Epidermal melanocyte (primary cell): ENCODE measurements at regions not wholly inside any gene's neighbourhood (a gene's known extent, or its start where the extent isn't known, plus 50 kb on each side); places are given as distances from the start of the nearest gene placed in this dataset.

Experiments
- DNase-seq: peaks from one replicate; pipeline ENCODE4 v3.0.0; 2011; ENCODE audit warnings: low spot score; ENCODE audit not compliant: insufficient read length

GRCh38 chr7:131011976-131012375, 278.0 kb upstream of the KLF14 start:
- DNase-seq: peak; percentile 66

GRCh38 chr7:131012477-131013031, 278.5 kb upstream of the KLF14 start:
- no peak for DNase-seq

GRCh38 chr7:131013716-131014115, 279.7 kb upstream of the KLF14 start:
- DNase-seq: no peak

GRCh38 chr7:131014906-131015656, 281.1 kb upstream of the KLF14 start:
- DNase-seq: no peak

- no peak for DNase-seq
Observed at GRCh38 chr7:131015657-131015958, 281.6 kb upstream of the KLF14 start.

DNA sequence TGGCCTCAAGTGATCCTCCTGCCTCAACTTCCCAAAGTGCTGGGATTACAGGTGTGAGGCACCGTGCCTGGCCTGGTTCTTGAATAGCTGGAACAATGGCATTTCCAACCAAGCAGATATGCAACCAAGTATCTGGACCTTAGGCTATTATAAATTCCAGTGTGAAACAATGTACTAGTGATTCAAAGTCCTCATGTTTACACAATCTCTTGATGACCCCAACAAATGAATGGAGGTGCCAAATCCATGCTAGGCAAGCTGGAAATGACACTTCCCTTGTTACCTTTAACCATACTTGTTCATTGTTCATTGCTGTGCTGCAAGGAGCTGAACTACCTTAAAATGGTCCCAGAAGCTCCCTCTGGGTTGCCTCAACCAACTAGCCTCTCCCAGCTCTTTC, 282.2 kb upstream of the KLF14 start:
- DNase-seq: no peak

GRCh38 chr7:131019351-131019750, 285.3 kb upstream of the KLF14 start:
- DNase-seq: no peak

- DNase-seq: no peak
Observed at GRCh38 chr7:131020759-131021261, 286.8 kb upstream of the KLF14 start.

- no peak for DNase-seq
Observed at GRCh38 chr7:131021460-131021859, 287.5 kb upstream of the KLF14 start.

DNA sequence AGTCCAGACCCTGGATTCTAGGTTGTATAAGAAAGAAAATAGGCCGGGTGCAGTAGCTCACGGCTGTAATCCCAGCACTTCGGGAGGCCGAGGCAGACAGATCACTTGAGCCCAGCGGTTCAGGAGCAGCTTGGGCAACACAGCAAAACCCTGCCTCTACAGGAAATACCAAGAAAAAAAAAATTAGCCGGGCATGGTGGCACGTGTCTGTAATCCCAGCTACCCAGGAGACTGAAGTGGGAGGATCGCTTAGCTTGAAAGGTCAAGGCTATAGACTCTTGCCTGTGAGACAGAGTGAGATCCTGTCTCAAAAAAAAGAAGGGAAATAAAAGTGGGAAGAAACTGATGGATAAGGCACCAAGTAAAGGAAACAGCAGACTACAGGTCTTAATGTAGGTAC, 287.9 kb upstream of the KLF14 start:
- DNase-seq: no peak

DNA sequence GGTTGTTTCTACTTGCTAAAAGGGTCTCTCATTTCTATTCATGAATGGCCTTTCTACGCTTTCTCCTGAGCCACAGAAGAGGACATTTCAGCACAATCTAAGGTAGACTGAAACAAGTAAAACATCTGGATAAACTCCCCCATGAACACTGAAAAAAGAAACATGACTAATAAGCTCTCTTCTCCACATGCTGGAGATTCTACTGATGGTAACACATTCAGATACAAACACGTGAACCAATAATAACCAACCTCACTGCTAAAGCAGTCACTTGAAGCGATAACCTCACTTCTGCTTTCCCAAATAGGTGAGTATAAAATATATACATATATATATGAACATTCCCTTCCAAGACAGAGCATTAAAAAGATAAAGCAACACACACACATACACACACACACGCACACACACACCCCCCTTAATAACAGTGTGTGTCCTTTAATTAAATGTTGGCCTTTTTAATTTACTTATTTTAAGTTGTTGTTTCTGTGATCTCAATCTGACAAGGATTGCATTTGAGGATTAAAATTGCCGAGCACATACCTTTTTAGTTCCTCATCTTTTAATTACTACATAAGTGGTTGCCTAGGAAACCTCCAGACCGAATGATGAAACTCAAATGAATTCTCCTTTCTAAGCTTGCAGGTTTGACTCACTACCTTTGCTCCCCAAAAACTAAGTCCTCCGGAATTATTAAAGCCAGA, 292.4 kb upstream of the KLF14 start:
- no peak for DNase-seq

DNA sequence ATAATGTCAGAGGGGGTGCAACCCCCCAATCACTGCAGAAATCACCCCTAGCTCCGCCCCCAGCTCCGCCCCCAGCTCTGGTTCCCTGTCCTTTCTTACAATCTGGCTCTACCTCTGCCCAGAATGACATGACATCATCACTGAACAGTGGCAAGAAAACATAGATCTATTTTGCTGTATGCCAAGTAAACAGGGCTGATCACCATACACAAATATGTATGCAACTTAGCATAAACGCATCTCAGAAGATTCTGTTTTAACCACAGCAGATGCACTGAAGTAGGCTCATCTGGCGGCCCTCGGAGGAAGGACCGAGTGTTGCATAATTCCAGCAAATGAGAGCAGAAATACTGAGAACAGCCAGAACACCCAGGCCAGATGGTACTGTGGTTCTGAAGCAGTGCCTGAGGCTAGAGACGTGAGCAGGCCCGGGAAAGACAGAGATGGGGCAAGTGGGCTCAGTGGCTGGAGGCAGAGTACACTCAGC, 293.3 kb upstream of the KLF14 start:
- DNase-seq: peak; percentile 71

- DNase-seq: no peak
Observed at GRCh38 chr7:131028295-131028694, 294.3 kb upstream of the KLF14 start.

- DNase-seq: no peak
Observed at GRCh38 chr7:131029002-131029401, 295.0 kb upstream of the KLF14 start.

DNA sequence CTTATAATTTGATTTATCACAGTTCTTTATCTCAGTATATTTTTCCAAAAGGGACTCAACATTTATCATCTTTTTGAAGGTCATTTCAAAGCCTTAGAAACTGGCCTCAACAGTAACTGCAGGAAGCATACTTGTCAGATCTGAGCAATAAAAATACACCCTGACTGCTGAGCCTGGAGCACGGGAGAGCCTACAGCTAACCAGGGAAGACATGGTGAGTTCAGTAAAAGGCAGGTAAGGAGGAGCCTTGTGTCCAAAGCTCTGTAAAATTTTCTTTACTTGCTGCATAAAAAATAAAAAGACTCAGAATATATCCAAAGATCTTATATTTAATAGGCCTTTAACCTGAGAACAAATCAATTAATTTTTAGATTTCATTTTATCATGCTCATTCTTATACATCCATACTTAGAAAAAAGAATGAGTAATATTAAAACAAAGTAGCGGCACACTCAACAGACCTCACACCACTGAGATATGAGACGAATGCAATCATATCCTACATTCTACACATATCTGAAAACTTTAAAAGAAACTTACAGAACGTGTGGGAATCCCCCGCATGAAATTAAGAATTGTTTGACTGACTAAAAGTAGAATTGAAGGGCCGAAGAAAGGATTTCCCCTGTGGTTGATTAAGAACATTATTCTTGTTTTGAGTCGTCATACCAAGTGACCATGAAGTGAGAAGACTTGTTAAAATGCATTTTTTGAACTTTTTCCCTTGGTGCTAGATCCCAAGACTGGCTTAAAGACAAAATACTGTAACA, 296.4 kb upstream of the MKLN1 start:
- no peak for DNase-seq

DNA sequence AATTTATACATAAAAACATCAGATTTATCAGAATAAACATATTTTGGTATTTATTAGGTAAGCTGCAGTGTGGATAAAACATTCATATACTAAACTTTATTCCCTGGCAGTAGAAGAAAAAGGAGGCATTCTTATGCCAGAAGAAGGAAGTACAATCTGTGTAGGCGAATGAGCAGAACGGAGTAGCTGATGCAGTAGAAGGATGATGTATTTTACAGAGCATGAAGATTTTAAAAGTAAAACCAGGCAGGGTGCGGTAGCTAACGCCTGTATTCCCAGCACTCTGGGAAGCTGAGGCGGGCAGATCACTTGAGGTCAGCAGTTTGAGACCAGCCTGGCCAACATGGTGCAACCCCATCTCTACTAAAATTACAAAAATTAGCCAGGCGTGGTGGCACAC, 294.9 kb upstream of the MKLN1 start:
- DNase-seq: no peak

- DNase-seq: no peak
Observed at GRCh38 chr7:131034166-131034881, 293.4 kb upstream of the MKLN1 start.

DNA sequence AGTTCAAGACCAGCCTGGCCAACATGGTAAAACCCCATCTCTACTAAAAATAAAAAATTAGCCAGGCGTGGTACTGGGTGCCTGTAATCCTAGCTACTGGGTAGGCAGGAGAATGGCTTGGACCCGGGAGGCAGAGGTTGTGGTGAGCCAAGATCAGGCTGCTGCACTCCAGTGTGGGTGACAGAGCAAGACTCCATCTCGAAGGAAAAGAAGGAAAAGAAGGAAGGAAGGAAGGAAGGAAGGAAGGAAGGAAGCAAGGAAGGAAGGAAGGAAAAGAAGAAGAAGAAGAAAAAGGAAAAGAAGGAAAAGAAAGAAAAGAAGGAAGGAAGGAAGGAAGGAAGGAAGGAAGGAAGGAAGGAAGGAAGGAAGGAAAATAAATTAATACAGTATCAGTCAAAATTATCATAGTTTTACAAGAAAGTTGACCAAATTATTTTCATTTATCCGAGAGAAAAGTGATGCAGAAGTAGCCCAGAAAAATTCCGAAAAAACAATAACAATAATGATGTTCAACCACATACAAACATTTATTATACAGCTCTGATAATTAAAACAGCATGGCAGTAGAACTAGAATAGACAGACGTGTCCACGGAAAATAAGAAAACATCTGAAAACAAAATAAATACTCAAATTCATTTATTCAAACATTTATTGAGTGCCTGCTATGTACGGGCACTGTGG, 292.4 kb upstream of the MKLN1 start:
- no peak for DNase-seq

- no peak for DNase-seq
Observed at GRCh38 chr7:131038153-131038552, 289.5 kb upstream of the MKLN1 start.

DNA sequence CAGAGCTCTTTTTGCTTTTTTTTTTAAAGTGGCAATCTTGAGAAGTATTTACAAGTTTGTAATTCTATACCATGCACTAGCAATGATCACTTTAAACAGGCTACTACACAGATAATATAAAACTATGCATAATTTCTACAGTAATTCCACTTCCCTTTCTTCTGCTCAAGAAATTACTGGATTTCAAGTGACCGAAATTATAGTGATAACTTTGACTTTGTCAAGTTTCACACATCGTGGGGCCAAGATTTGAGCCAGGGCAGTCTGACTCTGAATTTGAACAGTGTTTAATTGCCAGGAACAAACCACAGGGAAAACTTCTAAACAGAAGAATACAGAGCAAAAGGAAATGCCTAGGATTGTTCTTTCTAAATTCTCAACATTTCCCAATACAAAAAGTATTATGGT, 288.3 kb upstream of the MKLN1 start:
- DNase-seq: no peak

GRCh38 chr7:131039836-131040235, 287.8 kb upstream of the MKLN1 start:
- DNase-seq: no peak
